ENCODE measurements at regions not wholly inside any gene's neighbourhood (a gene's known extent, or its start where the extent isn't known, plus 50 kb on each side); places are given as distances from the start of the nearest gene placed in this dataset.

DNA sequence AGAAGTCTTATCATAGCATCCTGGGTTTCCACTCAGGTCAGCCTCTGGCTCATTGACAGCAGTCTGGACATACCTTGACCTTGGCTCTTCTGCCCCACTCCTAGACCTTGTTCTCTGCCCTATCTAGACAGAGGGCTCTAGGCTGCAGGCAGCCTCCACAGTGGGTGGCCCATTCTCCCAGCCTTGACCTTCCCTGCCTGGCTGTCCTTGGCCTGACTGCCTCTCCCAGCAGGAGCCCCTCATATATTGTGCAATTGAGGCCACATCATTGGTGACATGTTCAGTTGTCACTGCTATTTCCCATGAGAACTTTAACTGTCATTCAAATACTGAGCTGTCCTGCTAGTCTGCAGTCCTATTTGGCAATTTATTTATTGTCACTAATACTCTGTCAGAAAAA lies 503.4 kb downstream of the PLXNA4 start:
- DNase-seq (ENCODE audit: low read depth in 2 of 2), result no peak

- DNase-seq (ENCODE audit: low read depth in 2 of 2), result no peak
Observed at GRCh38 chr7:132072165-132072564, 504.1 kb downstream of the PLXNA4 start.

DNA sequence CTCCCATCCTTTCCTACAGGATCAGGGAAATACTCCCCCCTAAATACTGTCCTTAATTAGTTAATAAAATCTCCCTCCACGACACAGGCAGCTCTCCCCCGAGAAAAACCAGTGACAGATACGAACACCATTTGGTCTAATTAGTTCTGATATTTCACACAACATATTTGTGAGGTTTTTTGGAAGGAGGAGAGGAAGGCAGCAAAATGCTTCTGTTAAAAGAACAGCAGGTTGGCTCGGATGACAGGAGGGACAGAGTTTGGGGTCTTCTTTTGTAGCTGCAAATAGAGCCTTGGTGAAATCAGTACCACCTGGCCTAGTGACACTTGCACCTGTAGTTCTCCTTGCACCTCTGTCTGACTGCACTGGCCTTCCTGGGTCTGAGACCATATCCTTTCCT lies 507.0 kb downstream of the PLXNA4 start:
- no peak for DNase-seq (ENCODE audit: low read depth in 2 of 2)

- DNase-seq (ENCODE audit: low read depth in 2 of 2), result no peak
Observed at GRCh38 chr7:132066761-132067171, 509.5 kb downstream of the PLXNA4 start.

- DNase-seq (ENCODE audit: low read depth in 2 of 2), result no peak
Observed at GRCh38 chr7:132065989-132066603, 509.7 kb upstream of the PODXL start.

DNA sequence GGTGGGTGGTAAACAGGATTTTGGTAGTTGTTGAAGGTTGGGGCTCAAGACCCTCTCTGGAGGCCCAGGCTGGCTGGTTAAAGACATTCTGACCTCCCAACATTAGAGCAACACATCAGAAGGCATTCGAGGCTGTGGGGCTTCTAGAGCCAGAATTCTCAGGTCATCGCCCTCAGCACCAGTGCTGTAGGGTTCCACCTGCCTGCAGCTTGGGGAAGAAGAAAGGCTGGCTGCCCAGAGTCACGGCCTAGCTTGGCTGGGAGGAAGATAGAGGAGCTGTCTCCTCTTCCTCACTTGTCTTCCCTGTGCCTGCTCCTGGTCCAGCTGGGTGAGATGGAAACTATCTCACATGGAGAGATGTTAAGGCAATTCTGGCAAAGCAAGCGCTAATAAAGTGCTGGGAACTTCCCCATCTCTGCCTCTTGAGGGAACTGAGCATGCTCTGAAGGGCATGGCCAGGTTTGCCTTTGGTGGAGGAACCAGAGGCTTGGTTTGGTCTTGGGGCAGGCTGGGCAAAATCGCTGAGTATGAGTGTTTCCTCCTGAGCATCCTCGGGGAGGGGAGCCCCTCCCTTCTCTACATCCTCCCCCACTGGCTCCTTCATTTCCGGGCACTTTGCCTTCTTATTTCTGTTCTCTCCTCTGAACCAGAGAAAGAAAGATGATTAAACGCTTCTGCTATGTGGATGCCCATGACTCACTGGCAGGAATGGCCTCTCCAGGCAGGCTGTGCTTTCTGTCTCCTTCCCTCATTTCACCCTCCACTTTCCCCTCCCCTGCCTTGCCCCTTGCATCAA lies 509.0 kb upstream of the PODXL start:
- DNase-seq (ENCODE audit: low read depth in 2 of 2), result no peak

GRCh38 chr7:132063800-132064199 lies 507.4 kb upstream of the PODXL start:
- DNase-seq (ENCODE audit: low read depth in 2 of 2), result no peak

GRCh38 chr7:132061937-132062336 lies 505.5 kb upstream of the PODXL start:
- DNase-seq (ENCODE audit: low read depth in 2 of 2), result no peak

- no peak for DNase-seq (ENCODE audit: low read depth in 2 of 2)
Observed at GRCh38 chr7:132059141-132059540, 502.7 kb upstream of the PODXL start.

DNA sequence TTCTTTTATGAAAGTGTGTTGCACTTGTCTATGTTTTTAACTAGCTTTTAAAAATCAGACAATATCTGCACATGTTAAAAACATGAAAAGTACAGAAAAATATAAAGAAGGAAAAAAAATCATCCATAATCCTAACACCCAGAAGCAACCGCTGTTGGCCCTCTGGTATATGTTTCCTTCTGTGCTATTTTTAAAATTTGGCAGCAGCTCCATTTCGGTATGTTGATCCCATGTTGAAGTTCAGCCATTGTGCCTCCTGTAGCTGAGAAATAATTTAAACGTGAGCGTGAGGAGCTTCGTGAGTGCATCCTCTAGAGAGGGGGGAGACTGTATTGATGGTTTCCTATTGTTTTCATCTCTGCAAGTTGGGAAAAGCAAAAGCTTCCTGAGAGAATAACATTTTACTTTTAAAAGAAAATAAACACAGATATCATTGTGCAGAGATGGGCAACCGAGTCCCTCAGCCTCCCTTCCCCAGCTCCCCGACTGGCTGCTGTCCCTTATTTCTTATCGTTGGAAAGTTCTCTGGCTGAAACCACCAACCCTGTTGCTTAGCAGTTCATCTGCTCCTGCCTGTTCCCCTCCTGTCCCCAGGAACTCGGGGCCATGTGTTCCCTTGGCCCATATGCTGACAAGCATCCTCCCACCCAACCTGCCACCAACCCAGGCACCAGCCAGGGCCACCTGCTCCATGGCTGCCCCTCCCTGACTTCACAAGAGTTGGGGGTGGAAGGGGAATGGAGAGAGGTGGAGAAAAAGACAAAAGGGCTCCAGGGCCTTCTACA lies 499.1 kb upstream of the PODXL start:
- no peak for DNase-seq (ENCODE audit: low read depth in 2 of 2)

- DNase-seq (ENCODE audit: low read depth in 2 of 2), result no peak
Observed at GRCh38 chr7:132053871-132054270, 497.4 kb upstream of the PODXL start.

- no peak for DNase-seq (ENCODE audit: low read depth in 2 of 2)
Observed at GRCh38 chr7:132051311-132051710, 494.9 kb upstream of the PODXL start.

- DNase-seq (ENCODE audit: low read depth in 2 of 2), result no peak
Observed at GRCh38 chr7:132049462-132050304, 493.3 kb upstream of the PODXL start.

DNA sequence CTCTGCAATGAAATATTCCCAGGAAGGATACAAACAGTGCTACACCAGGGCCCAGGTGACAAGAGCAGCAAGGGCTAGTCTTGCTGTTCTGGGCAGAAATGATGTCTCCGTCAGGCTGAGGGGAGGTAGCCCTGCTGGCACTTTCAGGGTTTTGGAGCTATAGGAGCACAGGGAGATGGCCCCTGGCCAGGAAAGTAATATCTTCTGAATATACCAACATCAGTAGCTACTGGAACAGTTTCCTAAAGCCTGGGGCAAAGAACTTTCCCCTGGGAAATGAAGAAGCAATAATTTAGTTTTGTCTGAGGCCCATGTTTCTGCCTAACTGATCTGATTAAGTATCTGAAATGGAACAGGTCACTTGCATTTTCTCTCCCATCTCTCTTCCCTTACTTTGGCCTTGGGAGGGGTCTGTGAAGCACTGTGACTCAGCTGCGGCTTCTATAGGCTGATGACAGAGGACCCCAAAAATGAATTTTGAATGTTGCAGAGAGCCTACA lies 489.1 kb upstream of the PODXL start:
- no peak for DNase-seq (ENCODE audit: low read depth in 2 of 2)

- DNase-seq (ENCODE audit: low read depth in 2 of 2), result no peak
Observed at GRCh38 chr7:132045002-132045401, 488.6 kb upstream of the PODXL start.

DNA sequence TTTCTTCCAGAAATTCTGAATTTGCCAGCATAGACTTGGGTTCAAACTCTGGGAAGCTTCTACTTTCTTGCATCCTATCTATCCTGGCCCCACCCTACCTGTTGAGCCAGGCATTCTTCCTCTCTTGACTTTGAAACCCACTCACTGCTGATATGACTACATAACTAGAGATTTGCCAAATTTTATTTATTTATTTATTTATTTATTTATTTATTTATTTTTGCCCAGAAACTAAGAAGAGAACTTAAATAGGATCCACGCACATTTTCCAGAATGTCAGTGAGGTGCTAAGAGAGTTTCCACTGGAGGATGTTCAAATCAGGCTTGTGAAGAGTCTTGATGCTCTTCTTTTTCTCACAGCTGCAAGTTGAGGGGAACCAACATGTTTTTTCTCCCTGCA lies 487.8 kb upstream of the PODXL start:
- DNase-seq (ENCODE audit: low read depth in 2 of 2), result no peak

GRCh38 chr7:132041108-132041507 lies 484.7 kb upstream of the PODXL start:
- no peak for DNase-seq (ENCODE audit: low read depth in 2 of 2)

- DNase-seq (ENCODE audit: low read depth in 2 of 2), result no peak
Observed at GRCh38 chr7:132035517-132036362, 479.3 kb upstream of the PODXL start.

- no peak for DNase-seq (ENCODE audit: low read depth in 2 of 2)
Observed at GRCh38 chr7:132034748-132035416, 478.5 kb upstream of the PODXL start.

- DNase-seq (ENCODE audit: low read depth in 2 of 2), result no peak
Observed at GRCh38 chr7:132030883-132031282, 474.5 kb upstream of the PODXL start.
